Testis (tissue), 2 donors: ENCODE measurements at regions not wholly inside any gene's neighbourhood (a gene's known extent, or its start where the extent isn't known, plus 50 kb on each side); places are given as distances from the start of the nearest gene placed in this dataset.

Source experiments
- DNase-seq: peaks from one replicate; pipeline ENCODE4 v3.0.0-alpha.2; 2019
- H3K27ac ChIP-seq, 2 donors: fragments of 200-600 bp; sonication (generic); one replicate each; pipeline ENCODE4 v1.5.1; 2019
- H3K27me3 ChIP-seq: fragments of 200-600 bp; sonication (generic); one replicate; pipeline ENCODE4 v1.5.1; 2019
- H3K36me3 ChIP-seq: fragments of 200-600 bp; sonication (generic); one replicate; pipeline ENCODE4 v1.5.1; 2017; ENCODE audit warnings: low read depth; ENCODE audit errors: missing control alignments
- H3K4me1 ChIP-seq: fragments of 200-600 bp; sonication (generic); one replicate; pipeline ENCODE4 v1.5.1; 2019
- H3K4me3 ChIP-seq, 2 donors: fragments of 200-600 bp; sonication (generic); one replicate each; pipeline ENCODE4 v1.5.1; 2017 to 2019
- H3K9me3 ChIP-seq: fragments of 200-600 bp; sonication (generic); one replicate; pipeline ENCODE4 v1.5.1; 2017
- POLR2A ChIP-seq: fragments of 450-650 bp; IDR thresholded peaks from one replicate; pipeline ENCODE4 v1.6.1; 2017; ENCODE audit warnings: antibody characterized with exemption, mild to moderate bottlenecking, moderate library complexity
- WGBS, 2 donors: methylation state at CpG; one replicate each; pipeline ENCODE4 v1.1.5; 2018; 5-methylcytosine and 5-hydroxymethylcytosine counted together
- intact Hi-C: fragments of 100-400 bp; cut with DNase I; formaldehyde crosslinking; loops from one replicate; pipeline ENCODE4 v1.15.1; 2023; ENCODE audit warnings: low total_unique reads
- TF ChIP-seq, protein P1 (sequence below), 3 experiments: fragments of 450-650 bp in 2 of 3; fragments of 200-600 bp in 1 of 3; sonication (generic) in 1 of 3; IDR thresholded peaks; one replicate each; pipeline ENCODE4 v1.5.1; 2016 to 2019; ENCODE audit warnings: antibody characterized with exemption in 3 of 3, mild to moderate bottlenecking in 2 of 3, moderate library complexity in 1 of 3

DNA sequence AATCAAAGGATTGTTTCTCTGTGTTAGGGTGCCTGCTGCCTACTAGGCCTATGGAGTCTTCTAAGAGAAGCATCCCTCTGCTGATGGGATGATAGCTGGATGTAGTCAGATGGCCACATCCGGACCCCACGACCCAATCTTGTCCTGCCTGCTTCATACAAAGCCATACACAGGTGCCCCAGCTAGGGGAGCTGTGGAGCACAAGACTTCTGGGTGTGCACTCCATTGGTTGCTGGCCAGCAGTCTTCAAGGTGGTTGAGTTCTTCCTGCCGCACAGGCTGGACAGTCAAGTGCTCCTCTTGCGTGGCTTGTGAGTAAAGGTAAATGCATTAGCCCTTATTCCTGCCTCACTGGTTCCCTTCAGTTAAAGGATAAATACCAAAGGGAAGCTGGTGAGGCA lies 120.2 kb downstream of the TEX36 start:
- DNase-seq = no peak
- H3K27me3 ChIP-seq = no peaks in the 10 kb centered on the region
- no peaks in the 10 kb centered on the region for H3K36me3 ChIP-seq
- WGBS, 2 donors = 87 to 93% methylated on average over 4 of the region's 4 CpGs
- no peaks in the 10 kb centered on the region for H3K4me1 ChIP-seq
- intact Hi-C loops = no loop called here
- no peaks in the 10 kb centered on the region for H3K9me3 ChIP-seq
- no peak overlapping the region for H3K27ac ChIP-seq
- no peak overlapping the region for H3K4me3 ChIP-seq
- TF ChIP-seq, protein P1, sequence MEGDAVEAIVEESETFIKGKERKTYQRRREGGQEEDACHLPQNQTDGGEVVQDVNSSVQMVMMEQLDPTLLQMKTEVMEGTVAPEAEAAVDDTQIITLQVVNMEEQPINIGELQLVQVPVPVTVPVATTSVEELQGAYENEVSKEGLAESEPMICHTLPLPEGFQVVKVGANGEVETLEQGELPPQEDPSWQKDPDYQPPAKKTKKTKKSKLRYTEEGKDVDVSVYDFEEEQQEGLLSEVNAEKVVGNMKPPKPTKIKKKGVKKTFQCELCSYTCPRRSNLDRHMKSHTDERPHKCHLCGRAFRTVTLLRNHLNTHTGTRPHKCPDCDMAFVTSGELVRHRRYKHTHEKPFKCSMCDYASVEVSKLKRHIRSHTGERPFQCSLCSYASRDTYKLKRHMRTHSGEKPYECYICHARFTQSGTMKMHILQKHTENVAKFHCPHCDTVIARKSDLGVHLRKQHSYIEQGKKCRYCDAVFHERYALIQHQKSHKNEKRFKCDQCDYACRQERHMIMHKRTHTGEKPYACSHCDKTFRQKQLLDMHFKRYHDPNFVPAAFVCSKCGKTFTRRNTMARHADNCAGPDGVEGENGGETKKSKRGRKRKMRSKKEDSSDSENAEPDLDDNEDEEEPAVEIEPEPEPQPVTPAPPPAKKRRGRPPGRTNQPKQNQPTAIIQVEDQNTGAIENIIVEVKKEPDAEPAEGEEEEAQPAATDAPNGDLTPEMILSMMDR (IDR thresholded peaks at IDR 0.05) = no peak
- no peak for TF ChIP-seq POLR2A

DNA sequence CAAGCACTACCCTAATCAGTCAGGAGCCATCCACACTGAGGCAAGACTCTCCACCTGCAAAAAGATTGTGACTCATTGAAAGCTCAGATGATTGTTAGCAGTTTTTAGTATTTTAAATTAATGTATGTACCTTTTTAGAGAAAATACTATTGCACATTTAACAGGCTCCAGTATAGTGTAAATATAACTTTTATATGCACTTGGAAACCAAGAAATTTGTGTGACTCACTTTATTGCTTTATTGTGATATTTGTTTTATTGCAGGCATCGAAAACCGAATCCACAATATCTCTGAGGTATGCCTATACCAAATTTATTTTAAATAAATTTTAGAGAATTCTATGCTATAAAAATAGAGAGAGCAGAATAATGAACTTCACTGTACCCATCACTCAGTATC lies 122.0 kb downstream of the TEX36 start:
- H3K27me3 ChIP-seq = no peaks in the 10 kb centered on the region
- H3K36me3 ChIP-seq = no peaks in the 10 kb centered on the region
- H3K9me3 ChIP-seq = no peaks in the 10 kb centered on the region
- TF ChIP-seq POLR2A = no peak
- TF ChIP-seq, protein P1 (IDR thresholded peaks at IDR 0.05) = no peak
- intact Hi-C loops = no loop called here
- WGBS, 2 donors = 91 to 96% methylated on average over 2 of the region's 2 CpGs
- no peak overlapping the region for H3K4me3 ChIP-seq
- no peaks in the 10 kb centered on the region for H3K4me1 ChIP-seq
- no peak for DNase-seq
- H3K27ac ChIP-seq = no peak overlapping the region

DNA sequence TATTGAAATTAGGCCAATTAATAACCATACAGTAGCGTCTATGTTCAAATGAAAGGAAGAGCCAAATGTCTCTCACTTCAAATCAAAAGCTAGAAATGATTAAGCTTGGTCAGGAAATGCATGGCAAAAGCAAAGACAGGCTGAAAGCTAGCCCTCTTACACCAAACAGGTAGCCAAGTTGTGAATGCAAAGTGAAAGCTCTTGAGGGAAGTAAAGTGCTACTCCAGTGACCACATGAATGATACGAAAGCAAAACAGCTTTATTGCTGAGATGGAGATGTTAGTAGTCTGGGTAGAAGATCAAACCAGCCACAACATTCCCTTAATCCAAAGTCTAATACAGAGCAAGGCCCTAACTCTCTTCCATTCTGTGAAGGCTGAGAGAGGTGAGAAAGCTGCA lies 123.8 kb downstream of the TEX36 start:
- intact Hi-C loops = no loop called here
- H3K4me3 ChIP-seq = no peak overlapping the region
- TF ChIP-seq, protein P1 (IDR thresholded peaks at IDR 0.05) = no peak
- TF ChIP-seq POLR2A = no peak
- H3K36me3 ChIP-seq = no peaks in the 10 kb centered on the region
- H3K9me3 ChIP-seq = no peaks in the 10 kb centered on the region
- H3K27me3 ChIP-seq = no peaks in the 10 kb centered on the region
- no peak overlapping the region for H3K27ac ChIP-seq
- WGBS, 2 donors = 66% methylated on average over 2 of the region's 2 CpGs
- no peaks in the 10 kb centered on the region for H3K4me1 ChIP-seq
- no peak for DNase-seq

DNA sequence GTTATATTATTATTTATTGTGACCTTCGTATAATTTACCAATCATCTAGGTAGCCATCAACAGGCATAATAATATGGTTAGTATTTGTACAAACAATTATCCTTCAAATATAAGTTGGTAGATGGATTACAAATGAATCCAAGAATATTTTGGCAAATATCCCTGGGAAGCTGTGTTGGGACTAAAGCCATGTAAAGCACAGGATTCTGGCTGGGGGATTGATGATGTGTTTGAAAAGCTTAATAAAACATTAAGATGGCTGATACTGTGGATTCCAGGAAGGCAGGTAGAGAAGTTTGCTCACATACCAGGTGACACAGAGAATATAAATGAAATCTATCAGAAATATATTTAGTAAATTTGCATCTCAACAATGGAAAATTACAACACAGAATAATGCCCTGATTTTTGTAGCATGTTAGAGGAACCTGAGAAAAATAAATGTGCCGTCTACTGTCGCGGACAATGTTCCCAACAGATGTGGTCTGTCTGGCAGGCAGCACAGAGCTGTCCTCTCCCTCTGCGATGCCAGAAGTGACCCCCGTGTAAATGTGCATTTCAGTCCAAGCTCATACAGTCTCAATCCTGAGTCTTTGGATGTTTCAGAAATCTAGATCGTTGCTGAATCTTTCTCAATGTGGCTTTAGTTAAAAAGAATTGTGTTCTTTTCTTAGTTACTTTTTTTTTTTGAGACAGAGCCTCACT lies 125.0 kb downstream of the TEX36 start:
- TF ChIP-seq, protein P1 (IDR thresholded peaks at IDR 0.05) = no peak
- no peak for TF ChIP-seq POLR2A
- DNase-seq = no peak
- Histone ChIP-seq H3K4me1 (no peaks in the 10 kb centered on the region), H3K36me3 (no peaks in the 10 kb centered on the region), H3K4me3 (no peak overlapping the region), H3K27me3 (no peaks in the 10 kb centered on the region), H3K27ac (no peak overlapping the region), H3K9me3 (no peaks in the 10 kb centered on the region)
- intact Hi-C loops = no loop called here
- WGBS, 2 donors = 63 to 78% methylated on average over 7 of the region's 7 CpGs

DNA sequence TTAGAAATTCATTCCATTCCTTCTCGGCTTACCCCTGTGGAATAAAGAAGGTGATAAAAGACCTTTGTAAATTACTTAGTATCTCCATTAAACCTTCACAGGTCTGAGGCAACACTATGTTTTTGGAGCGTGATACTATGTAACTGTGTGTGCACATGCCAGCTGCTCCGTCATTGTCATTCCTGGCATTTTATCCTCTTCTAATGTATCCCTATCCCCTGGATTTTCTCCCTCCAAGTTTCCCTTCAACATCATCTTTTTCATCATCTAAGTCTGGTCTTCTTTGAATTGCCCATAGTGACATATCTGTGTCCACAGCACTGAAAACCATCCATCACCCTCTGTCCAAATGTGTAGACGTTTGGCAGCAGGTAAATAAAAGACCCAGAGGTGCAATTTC lies 125.7 kb downstream of the TEX36 start:
- DNase-seq = no peak
- no peaks in the 10 kb centered on the region for H3K4me1 ChIP-seq
- WGBS, 2 donors = 52 to 56% methylated on average over 4 of the region's 4 CpGs
- no peaks in the 10 kb centered on the region for H3K36me3 ChIP-seq
- no peak overlapping the region for H3K27ac ChIP-seq
- no peaks in the 10 kb centered on the region for H3K27me3 ChIP-seq
- intact Hi-C loops = no loop called here
- H3K9me3 ChIP-seq = no peaks in the 10 kb centered on the region
- H3K4me3 ChIP-seq = no peak overlapping the region
- TF ChIP-seq, protein P1 (IDR thresholded peaks at IDR 0.05) = no peak
- TF ChIP-seq POLR2A = no peak
